ENCODE measurements at regions not wholly inside any gene's neighbourhood (a gene's known extent, or its start where the extent isn't known, plus 50 kb on each side); places are given as distances from the start of the nearest gene placed in this dataset.

- no peak for DNase-seq
Measured at GRCh38 chr22:27163162-27164137, 506.1 kb downstream of the MIAT start.

GRCh38 chr22:27164781-27165503 lies 507.6 kb downstream of the MIAT start:
- no peak for DNase-seq

DNA sequence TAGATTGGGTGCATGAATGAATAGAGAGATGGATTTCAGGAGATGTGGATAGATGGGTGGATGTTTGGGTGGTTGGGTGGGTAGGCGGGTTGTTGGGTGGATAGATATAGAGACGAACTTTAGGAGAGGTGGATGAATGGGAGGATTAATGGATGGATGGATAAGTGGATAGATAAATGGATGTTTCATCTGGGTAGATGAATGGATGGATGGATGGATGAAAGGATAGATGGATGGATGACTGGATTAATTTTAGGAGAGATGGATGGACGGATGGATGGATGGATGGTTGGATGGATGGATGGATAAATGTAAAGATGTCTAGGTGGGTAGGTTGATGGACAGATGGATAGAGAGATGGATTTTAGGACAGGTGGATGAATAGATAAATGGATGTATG lies 511.3 kb downstream of the MIAT start:
- no peak for DNase-seq

DNA sequence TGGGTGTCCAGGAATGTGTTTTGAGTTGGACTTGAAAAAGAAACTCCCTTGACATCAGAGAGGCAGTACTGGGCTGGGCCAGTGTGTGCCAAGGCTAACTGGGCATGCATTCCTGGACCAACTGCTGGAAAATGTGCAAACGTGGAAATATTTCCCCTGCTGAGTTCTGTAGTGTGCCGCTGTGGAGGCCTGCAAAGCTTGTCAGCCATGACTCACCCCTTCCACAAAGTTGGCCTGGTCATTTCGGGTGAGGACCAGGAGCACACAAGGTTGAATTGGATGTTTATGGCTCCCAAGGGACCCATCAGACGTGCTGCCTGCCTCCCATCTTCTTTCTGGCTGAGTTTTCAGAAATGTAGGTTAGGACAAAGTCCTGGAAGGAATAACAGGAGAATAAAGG lies 513.1 kb downstream of the MIAT start:
- peak in 1 of 58 donors; percentile 4 for DNase-seq

DNA sequence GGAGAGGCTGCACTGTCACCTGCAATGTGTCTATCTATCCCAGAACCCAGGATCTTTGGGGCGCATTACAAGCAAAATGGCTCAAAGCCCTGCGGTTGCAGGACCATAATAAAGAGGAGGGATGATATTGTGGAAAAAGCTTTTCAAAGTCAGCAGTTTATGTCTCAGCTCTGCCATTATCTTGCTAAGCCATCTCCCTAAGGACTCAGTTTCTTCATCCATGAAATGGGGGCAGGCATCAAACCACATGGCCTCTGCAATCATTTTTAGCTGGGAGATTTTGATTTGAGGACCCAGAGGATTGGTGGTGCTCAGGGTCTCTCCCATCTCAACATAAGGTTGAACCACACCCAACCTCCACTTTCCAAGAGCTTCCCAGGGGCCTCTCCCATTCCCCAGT lies 513.8 kb downstream of the MIAT start:
- DNase-seq, result no peak

DNA sequence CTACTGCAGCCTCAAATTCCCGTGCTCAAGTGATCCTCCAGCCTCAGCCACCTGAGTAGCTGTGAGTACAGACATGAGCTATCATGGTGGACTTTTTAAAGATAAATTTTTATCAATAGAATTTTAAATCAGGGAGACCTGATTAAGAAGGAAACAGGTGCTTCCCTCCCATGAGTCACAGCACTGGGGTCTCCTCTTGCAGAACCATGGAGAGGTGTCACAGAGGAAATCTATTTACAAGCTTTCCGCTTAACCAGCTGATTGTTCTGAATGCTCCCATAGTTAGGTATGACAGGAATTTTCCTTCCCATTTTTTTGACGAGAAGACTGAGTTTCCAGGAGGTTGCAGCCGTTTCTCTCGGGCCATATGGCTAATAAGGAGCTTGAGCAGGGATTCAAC lies 516.1 kb downstream of the MIAT start:
- no peak for DNase-seq

DNA sequence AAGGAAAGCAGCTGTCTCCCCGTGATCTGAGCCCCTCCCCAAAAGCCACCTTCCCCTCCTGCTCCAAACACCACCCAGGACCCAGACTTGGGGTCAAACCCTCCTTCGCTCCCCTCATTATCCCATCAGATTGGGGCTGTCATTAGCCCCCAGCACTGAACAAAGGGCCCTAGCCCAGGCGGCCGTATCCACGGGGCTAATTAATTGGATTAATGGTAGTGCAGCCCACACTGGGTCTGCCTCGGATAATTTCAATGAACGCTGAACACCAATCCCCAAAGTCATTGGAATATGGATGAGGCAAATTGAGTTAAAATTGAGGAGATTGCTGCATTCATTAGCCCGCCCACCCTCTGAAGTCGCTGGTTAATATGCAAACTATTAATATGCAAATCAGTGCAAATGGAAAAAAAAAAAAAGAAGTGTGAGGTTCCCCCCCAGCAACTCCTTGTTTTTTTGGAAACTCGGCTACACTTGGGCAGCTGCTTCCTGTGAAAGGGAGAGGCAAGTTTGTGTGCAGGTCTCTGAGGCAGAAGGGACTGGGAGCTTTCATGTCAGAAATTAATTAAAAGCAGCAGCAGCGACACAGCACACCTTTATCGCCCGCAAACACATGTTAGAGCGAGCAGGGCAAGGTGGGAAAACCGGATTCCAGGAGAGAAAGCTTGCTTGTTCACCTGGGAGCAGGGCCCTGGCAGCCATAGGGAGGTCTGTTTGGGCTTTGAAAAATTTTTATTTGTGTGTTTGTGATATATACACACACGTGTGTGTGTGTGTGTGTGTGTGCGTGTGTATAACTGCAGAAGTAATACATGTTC lies 517.8 kb downstream of the MIAT start:
- no peak for DNase-seq

DNA sequence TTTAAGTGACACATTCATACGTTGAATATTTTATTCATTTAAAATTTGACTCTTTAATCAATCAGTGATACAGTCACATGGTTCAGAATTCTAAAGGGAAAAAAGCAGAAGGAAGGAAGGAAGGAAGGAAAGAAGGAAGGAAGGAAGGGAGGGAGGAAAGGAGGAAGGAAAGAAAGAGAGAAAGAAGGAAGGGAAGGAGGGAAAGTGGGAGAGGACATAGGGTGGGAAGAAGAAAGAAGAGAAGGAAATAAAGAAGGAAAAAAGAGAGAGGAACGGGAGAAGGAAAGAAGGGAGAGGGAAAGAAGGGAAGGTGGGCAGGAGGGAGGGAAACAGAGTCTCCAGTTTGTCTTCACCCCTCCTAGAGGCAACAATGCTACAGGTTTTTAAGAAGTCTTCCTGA lies 518.6 kb downstream of the MIAT start:
- DNase-seq, result no peak

DNA sequence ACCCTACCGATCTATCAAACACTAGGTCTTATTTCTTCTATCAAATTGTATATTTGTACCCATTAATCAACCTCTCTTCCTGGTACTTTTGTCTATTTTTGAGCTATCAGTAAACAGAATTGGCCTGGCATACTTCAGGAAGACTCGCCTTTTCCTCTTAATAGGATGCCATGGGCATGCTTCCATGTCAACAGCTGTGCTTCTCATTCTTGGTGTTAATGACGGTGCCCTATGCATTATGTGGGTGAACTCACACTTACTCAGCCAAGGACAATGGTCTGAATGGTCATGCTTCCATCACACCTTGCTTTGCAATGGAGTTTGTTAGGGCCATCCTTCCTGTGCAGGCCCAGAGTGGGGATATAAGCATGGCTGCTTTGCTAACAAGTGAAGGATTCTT lies 521.8 kb downstream of the MIAT start:
- no peak for DNase-seq

- DNase-seq, result no peak
Measured at GRCh38 chr22:27181537-27181936, 524.1 kb downstream of the MIAT start.

GRCh38 chr22:27183474-27183873 lies 526.1 kb downstream of the MIAT start:
- no peak for DNase-seq

DNA sequence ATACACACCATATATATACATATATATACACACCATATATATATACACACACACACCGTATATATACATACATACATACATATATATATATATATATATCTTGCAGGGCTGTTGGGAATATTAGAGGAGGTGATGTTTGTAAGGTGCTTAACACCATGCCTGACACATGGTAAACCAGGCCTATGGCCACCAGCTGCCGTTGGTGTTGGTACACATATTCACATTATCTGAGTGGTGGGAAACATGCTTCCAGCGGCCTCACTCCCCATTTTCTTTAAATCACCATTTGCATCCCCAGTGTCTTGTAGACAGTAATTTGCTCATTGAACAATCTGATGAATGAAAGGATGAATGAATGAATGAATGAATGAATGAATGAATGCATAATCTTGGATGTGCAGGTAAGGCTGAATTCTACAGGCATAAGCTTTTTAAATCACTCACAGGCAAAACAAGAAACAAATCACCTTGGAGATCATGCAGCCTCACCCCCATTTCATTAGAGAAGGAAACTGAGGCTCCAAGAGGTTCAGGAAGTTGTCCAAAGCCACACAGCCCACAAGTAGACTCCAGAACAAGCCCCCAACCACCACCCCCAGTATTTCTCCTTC lies 527.8 kb downstream of the MIAT start:
- DNase-seq, result no peak

DNA sequence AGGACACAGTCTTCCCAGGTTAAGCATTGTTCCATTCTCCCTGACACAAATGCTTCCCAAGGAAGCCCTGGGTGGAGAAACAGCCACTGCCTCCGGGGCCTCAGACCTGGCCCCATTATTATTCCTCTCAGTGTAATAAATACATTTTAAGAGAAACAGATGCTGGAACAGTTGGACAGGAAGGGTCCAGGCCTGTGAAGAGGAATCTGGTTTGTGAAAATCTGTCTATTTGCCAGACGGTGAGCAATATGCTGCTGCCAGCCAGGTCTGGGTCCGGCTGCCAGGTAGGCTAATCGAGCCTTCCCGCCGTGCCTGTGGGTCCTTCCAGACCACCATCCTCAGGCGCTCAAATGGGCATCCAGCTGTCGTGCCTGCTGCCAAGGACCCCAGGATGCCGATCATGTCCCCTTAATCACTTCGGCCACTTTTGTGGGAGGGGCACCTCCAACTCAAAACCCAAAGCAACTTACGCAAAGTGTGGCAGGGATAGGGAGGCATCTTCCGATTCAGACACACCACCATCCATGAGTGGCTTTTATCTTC lies 528.4 kb downstream of the MIAT start:
- DNase-seq, result no peak

DNA sequence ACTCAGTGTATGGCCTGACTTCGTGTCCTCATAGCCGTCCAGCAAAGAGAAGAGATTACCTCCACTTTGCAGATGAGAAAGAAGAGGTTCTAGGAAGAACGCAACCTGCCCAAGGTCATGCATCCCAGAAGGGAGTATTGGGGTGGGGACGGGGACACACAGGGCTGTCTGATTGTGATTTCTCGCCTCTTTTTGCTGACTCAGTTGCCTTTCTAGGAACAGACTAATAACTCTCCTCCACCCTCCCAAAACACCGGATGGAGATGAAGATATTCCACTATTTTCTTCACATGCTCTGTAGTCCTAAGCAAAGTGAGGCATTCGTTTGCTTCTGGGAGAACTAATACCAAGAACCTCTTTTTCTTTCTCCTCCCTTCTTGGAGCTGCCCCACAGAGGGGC lies 529.3 kb downstream of the MIAT start:
- DNase-seq, result no peak

DNA sequence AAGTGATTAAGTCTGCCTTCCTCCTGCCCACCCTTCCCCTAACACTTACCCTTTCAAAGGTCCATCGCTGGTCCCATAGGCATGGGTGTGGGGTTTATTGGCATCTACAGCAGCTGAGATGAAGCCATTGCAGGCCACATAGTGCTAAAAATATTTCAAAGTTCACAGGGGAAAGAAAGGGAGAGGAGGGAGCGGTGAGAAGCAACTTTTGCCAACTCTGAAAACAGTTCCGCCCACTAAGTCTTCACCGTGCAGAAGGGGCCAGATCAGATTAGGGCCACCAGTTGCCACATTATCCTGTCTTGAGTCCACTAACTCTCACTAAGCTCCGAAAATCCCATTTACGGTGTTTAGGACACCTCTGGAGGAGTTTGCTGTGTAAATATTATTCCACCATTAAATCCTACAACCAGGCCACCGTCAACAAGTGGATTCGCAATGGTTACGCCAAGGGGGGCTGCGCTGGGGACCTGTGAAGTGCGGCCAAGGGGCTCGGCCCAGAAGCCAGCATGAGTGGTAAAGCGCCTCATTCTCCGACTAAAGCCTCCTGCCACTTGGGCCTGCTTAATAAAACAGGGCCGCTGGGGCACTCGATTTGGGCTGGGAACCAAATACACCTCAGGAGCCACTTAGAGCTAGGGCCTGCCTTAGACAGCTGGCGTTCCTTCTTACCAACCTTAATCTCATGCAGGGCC lies 534.9 kb downstream of the MIAT start:
- DNase-seq, result no peak

DNA sequence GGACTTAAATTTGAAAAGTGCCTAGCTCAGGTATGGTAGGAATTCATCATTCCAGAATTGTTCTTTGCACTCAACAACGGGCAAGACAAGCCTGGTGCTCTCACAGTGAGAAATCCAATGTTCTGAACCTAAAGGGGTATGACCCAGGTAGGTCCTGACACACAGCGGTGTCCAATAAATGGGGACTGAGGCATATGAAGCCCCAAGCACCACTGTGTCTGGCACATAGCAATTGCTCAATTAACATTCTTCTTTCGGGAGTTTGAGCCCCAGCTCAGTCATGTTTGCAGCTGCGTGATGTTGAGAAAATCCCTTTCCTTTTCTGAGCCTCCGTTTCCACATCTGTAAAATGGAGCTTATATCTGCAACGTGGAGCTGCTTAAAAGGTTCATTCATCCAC lies 535.8 kb downstream of the MIAT start:
- no peak for DNase-seq

DNA sequence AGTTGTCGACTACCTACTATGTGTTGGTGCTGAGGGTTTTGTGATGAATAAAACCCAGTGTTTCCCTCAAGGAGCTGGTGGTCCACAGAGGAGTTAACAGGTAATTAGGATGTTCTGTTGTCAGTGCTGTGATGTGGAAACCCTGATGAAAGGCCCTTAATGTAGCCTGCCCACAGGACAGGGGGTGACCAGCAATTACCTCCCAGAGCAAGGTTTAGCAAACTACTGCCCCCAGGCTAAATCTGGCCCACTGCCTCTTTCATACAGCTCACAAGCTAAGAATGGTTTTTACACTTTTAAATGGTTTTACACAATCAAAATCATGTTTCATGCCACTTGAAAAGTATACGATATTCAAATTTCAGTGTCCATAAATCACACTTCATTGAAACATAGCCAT lies 536.2 kb downstream of the MIAT start:
- no peak for DNase-seq

- no peak for DNase-seq
Measured at GRCh38 chr22:27194096-27194748, 536.8 kb downstream of the MIAT start.

DNA sequence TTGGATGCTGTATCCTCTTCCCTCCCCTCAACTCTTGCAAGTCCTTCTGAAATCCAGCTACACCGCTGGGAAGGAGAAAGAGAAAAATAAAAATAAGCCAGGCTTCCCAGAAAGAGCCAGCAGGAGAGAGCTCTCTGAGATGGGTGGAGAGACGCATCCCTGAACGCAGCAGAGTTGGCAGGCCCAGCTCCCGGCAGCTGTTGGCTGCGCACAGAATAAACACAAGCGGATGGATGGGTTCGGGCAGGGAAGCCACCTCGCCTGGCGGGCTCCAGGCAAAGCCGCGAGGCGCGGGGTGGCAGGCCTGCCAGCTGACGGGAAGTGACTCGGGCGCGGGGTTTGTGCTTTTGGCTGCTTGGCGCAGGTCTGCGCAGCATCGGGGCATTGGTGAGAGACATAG lies 537.7 kb downstream of the MIAT start:
- peak in 14 of 58 donors; percentile 0 to 20 (median 10) for DNase-seq

GRCh38 chr22:27195494-27195893 lies 538.1 kb downstream of the MIAT start:
- DNase-seq, result no peak
